Kidney glomerular epithelial cell (primary cell): ENCODE measurements at regions not wholly inside any gene's neighbourhood (a gene's known extent, or its start where the extent isn't known, plus 50 kb on each side); places are given as distances from the start of the nearest gene placed in this dataset.
A peak's percentile ranks its signal among the peaks of the same experiment; 100 is the strongest.

Source experiments
- DNase-seq: peaks from one replicate; lab custom pipeline; 2025; lab: John Stamatoyannopoulos, UW

- no peak for DNase-seq
These were observed 139.4 kb upstream of the ST6GAL2 start for GRCh38 chr2:107025291-107025857.

DNA sequence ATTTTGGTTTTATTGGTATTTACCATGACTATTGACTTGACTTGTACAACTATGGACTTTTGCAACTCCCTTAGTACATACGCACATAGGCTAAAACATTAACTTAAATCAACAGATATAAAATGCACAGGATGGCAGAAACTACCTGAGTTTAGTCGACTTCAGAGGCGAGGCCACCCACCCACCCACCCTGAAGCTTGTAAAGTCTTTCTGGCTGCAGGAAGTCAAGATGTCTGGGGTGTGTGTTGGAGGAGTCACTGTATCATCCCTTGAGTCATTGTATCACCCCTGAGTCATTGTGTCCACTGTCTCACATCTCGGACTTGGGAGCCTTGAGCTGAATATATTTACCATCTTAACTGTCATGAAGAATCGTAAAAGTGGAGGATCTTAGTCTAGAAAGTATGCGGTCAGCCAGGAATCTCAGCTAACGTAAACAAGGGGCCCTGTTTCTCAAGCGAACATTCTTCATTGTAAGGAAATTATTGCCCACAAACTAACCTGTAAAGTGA is 140.0 kb upstream of the ST6GAL2 start:
- DNase-seq = peak; percentile 18

GRCh38 chr2:107027205-107027604 is 141.2 kb upstream of the ST6GAL2 start:
- no peak for DNase-seq

- DNase-seq = no peak
These were observed 141.8 kb upstream of the ST6GAL2 start for GRCh38 chr2:107027810-107028209.

GRCh38 chr2:107028661-107029060 is 142.7 kb upstream of the ST6GAL2 start:
- DNase-seq = no peak

- DNase-seq = no peak
These were observed 150.3 kb upstream of the ST6GAL2 start for GRCh38 chr2:107036293-107036692.

DNA sequence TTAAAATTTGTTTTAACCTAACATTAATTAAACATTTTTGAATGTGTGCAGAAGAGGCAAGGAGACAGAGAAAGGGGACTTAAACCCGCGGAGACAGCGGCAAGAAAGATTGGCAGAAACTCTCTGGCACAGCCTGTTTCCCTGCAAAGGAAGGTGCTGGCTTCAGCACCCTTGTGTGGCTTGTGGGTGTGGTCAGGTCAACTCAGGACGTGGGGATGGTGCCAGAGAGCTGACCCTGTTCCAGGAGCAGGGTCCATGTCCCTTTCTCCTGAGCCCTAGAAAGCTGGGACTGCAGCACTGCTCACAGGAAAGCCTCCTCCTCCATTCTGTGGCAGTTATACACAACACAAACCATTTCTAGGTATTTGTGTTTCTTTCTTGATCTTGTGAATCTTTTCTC is 176.2 kb upstream of the ST6GAL2 start:
- DNase-seq = no peak

- DNase-seq = no peak
These were observed 176.7 kb upstream of the ST6GAL2 start for GRCh38 chr2:107062599-107063220.

DNA sequence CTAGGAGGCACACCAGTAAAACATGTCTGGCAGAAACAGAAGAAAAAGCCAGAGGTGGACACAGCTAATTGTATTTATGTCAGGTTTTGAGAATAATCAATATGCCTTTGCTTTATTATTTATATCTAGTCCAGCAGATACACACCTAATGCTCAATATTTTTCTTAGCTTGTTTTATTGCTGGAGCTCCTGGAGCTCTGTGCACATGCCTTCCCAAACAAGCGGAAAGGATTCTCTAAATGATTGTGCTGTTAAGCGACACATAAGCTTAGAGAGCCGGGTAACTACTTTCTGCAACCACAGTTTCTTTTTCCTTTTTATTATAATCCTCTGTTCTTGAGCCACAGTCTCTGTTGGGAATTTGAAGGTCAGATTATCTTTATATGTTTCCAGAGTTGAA is 177.3 kb upstream of the ST6GAL2 start:
- DNase-seq = no peak

DNA sequence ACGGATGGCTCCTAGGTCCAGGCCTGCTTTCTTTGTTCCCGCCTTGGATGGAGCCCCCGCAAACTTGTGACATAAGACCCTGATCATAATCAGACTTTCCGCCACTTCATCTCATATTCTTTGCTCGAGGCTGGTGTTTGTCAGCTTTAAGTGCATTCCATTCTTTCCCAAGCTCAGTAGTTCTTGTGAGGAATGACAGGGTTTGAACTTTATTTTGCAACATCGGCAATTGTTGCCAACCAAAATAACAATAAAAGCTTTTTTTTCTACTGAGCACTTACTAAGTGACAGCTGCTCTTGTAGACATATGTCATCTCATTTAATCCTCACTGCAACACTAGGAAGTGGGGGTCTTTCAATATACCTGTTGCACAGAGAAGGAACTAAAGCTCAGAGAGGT is 178.8 kb upstream of the ST6GAL2 start:
- no peak for DNase-seq

DNA sequence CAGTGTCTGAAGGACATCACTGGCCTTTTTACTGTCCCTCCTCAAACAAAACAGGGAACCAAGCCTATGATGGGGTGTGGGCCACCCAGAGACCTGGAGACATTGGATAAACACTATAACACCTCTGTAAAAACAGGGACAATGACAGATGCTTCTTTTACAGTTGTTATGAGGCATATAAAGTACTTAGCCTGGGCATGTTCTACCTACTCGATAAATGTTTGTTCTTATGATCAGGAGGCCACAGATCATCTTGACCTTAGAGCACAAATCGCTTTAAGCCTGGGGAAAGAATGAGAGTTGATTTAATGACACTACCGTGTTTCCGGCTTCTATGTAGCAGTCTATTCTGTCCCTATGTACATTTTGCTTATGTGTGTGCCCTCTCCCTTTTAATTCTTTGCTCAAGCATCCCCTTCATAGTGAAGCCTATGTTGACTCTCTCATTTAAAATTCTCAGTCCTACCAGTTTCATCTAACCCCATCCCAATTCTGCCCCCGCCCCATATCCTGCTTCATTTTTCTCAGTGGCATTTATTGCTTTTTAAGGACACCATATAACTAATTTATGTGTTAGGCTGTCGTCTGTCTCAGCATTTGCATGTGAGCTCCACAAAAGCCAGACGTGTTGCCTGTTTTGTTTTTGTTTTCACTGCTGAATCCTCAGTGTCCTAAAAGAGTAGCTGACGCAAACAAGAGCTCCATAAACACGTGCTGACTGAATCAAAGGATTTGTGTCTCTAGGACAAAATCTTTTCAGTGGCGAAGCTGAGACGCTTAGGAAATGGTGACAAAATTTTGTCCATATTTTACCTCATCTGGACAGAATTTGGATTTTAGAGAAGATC is 182.3 kb upstream of the ST6GAL2 start:
- DNase-seq = no peak

DNA sequence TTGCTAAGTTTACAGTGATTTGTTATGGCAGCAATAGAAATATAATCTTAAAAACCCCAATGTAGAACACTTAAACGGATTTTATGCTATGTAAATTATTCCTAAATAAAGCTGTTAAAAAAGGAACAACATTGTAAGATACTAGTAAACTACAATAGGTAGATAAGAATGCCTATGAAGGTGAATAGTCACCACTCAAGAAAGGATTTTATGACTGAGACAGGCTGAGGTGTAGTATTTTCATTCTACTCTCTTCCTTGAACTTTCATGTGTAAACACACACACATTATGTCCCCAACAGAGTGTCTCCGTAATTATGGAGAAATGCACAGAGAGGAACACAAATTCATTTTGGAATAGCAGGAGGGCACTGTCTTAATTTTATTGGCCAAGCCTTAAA is 183.9 kb upstream of the ST6GAL2 start:
- DNase-seq = no peak

- no peak for DNase-seq
These were observed 186.4 kb upstream of the ST6GAL2 start for GRCh38 chr2:107072150-107072940.

GRCh38 chr2:107078584-107078983 is 192.6 kb upstream of the ST6GAL2 start:
- DNase-seq = no peak

DNA sequence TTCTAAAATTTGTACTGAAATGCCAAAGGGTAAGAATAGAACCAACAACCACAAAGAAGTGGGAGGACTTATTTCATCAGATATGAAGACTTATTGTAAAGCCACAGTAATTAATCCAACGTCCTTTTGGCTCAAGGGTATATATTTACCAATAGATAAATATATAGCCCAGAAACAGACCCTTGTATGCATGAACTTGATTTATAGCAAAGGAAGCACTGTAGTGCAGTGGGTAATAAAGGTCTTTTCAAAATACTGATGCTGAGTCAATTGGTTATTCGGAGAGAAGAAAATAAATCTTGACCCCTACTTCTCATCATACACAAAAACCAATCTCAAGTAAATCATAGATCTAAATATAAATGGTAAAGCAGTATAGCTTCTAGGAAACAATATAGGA is 200.5 kb upstream of the ST6GAL2 start:
- DNase-seq = no peak

- no peak for DNase-seq
These were observed 202.2 kb upstream of the ST6GAL2 start for GRCh38 chr2:107088156-107088555.

GRCh38 chr2:107091163-107091864 is 205.3 kb upstream of the ST6GAL2 start:
- DNase-seq = peak; percentile 65

GRCh38 chr2:107093426-107093957 is 207.5 kb upstream of the ST6GAL2 start:
- no peak for DNase-seq

GRCh38 chr2:107094450-107094986 is 208.6 kb upstream of the ST6GAL2 start:
- no peak for DNase-seq

GRCh38 chr2:107102176-107102575 is 216.2 kb upstream of the ST6GAL2 start:
- no peak for DNase-seq

DNA sequence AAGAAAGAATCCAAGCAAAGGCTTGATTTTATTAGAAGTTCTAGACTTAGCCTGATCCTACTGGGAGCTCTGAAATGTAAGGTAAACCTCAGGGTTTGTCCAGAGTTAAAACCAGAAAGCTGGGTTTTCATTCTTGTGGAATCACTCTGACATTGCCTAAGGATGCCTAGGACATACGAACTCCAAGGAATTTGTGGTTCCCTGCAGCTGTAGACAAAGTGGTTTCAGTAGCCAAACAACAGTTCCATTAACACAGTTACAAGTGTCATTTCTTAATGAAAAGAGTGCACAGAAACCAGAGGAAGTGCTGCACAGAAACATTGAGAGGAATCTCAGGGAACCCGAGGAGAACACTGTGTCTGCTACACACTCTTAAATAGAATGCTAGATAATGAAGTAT is 221.4 kb upstream of the ST6GAL2 start:
- DNase-seq = no peak
